B cell (primary cell): ENCODE measurements at regions not wholly inside any gene's neighbourhood (a gene's known extent, or its start where the extent isn't known, plus 50 kb on each side); places are given as distances from the start of the nearest gene placed in this dataset.

ENCODE experiments used
- ATAC-seq: fragments of 200-7000 bp; cut with Tn5 transposase; one replicate; pipeline ENCODE4 v1.10.0; 2021; ENCODE audit warnings: low read depth, mild to moderate bottlenecking, moderate number of reproducible peaks, moderate library complexity
- CTCF ChIA-PET: fragments of 350-600 bp; sonication (Branson Sonifier 250); formaldehyde crosslinking; loops from one replicate; lab custom pipeline; 2021; ENCODE audit warnings: antibody characterized with exemption, inconsistent platforms; lab: Charles Lee
- POLR2A ChIA-PET: fragments of 350-600 bp; sonication (Branson Sonifier 250); formaldehyde crosslinking; loops from one replicate; lab custom pipeline; 2021; ENCODE audit warnings: antibody characterized with exemption; lab: Charles Lee
- DNase-seq: peaks from one replicate; pipeline ENCODE4 v3.0.0; 2013
- H2AFZ ChIP-seq: 2 replicates; pipeline ENCODE4 v1.6.1; 2012; ENCODE audit warnings: mild to moderate bottlenecking, low read depth, low read length; ENCODE audit not compliant: insufficient read depth, poor library complexity, severe bottlenecking
- H3K27ac ChIP-seq, 2 donors: 1 replicate in 1 of 2; 2 replicates in 1 of 2; pipeline ENCODE4 v1.5.1; 2012 to 2013; ENCODE audit warnings: low read length in 2 of 2, mild to moderate bottlenecking in 2 of 2, moderate library complexity in 1 of 2
- H3K27me3 ChIP-seq, 4 experiments: fragments of 200-600 bp in 1 of 4; sonication (generic) in 1 of 4; replicated peaks in 1 of 4; 1 replicate in 2 of 4; 2 replicates in 2 of 4; pipeline versions ENCODE4 v1.6.1 to v1.7.0; 2013 to 2016; ENCODE audit warnings: low read length in 3 of 4, mild to moderate bottlenecking in 2 of 4, mixed read lengths in 1 of 4, moderate library complexity in 1 of 4; ENCODE audit not compliant: insufficient read depth in 4 of 4, control insufficient read depth in 3 of 4; ENCODE audit errors: control extremely low read depth in 1 of 4
- H3K36me3 ChIP-seq, 2 experiments: replicated peaks in 1 of 2; 1 replicate in 1 of 2; 2 replicates in 1 of 2; pipeline versions ENCODE4 v1.6.1 to v1.7.1; 2013; ENCODE audit warnings: low read length in 1 of 2; ENCODE audit not compliant: insufficient read depth in 2 of 2, control insufficient read depth in 1 of 2; ENCODE audit errors: control extremely low read depth in 1 of 2, extremely low read depth in 1 of 2
- H3K4me1 ChIP-seq, 2 donors: fragments of 200-600 bp in 1 of 2; sonication (generic) in 1 of 2; 1 replicate in 1 of 2; 2 replicates in 1 of 2; pipeline versions ENCODE4 v1.5.1 to v1.6.1; 2013 to 2017; ENCODE audit warnings: low read length in 2 of 2; ENCODE audit not compliant: control insufficient read depth in 2 of 2, insufficient read depth in 2 of 2
- H3K4me2 ChIP-seq: replicated peaks from 2 replicates; pipeline ENCODE3; 2012; ENCODE audit warnings: mild to moderate bottlenecking, low read depth, low read length; ENCODE audit not compliant: poor library complexity, severe bottlenecking
- H3K4me3 ChIP-seq, 5 experiments: fragments of 200-600 bp in 1 of 5; sonication (generic) in 1 of 5; 1 replicate in 3 of 5; 2 replicates in 2 of 5; pipeline versions ENCODE4 v1.5.1 to v1.7.0; 2011 to 2016; ENCODE audit warnings: low read length in 4 of 5, mild to moderate bottlenecking in 4 of 5, low read depth in 2 of 5, control low read depth in 1 of 5, moderate library complexity in 1 of 5; ENCODE audit not compliant: insufficient read depth in 1 of 5; ENCODE audit errors: control extremely low read depth in 1 of 5, extremely low read depth in 1 of 5
- H3K79me2 ChIP-seq: fragments of 200-600 bp; sonication (generic); one replicate; pipeline ENCODE4 v1.6.0; 2016; ENCODE audit warnings: low read length; ENCODE audit not compliant: control insufficient read depth, insufficient read depth
- H3K9ac ChIP-seq: fragments of 200-600 bp; sonication (generic); 2 replicates; pipeline ENCODE4 v1.6.1; 2017; ENCODE audit warnings: mild to moderate bottlenecking, low read length, moderate library complexity
- H3K9me3 ChIP-seq, 3 donors: one replicate each; pipeline versions ENCODE4 v1.6.1 to v1.7.1; 2013; ENCODE audit warnings: low read length in 2 of 3; ENCODE audit not compliant: control insufficient read depth in 2 of 3, insufficient read depth in 1 of 3; ENCODE audit errors: control extremely low read depth in 1 of 3
- H4K20me1 ChIP-seq: 2 replicates; pipeline ENCODE4 v1.6.0; 2012; ENCODE audit warnings: mild to moderate bottlenecking, low read length; ENCODE audit not compliant: insufficient read depth, control insufficient read depth, poor library complexity, severe bottlenecking
- H3K27ac Mint-ChIP-seq: one replicate; pipeline ENCODE4 v1.8.0; 2021; ENCODE audit warnings: mixed read lengths
- H3K27me3 Mint-ChIP-seq: one replicate; pipeline ENCODE4 v1.8.0; 2021; ENCODE audit warnings: mixed read lengths
- H3K4me1 Mint-ChIP-seq: one replicate; pipeline ENCODE4 v1.8.0; 2021; ENCODE audit warnings: mixed read lengths
- H3K4me3 Mint-ChIP-seq: one replicate; pipeline ENCODE4 v1.8.0; 2021; ENCODE audit warnings: mixed read lengths
- H3K9me3 Mint-ChIP-seq: one replicate; pipeline ENCODE4 v1.8.0; 2022; ENCODE audit warnings: mixed read lengths; ENCODE audit not compliant: insufficient read depth
- EZH2 ChIP-seq: IDR thresholded peaks from 2 replicates; pipeline ENCODE4 v1.6.1; 2012; ENCODE audit warnings: borderline replicate concordance, low read depth, mild to moderate bottlenecking, moderate library complexity, low read length; ENCODE audit not compliant: insufficient read depth, poor library complexity, severe bottlenecking
- WGBS: methylation state at CpG from one replicate; pipeline ENCODE4 v1.1.5; 2013; ENCODE audit warnings: missing lambda C conversion rate; ENCODE audit not compliant: insufficient coverage; 5-methylcytosine and 5-hydroxymethylcytosine counted together
- intact Hi-C: fragments of 100-400 bp; cut with micrococcal nuclease; formaldehyde crosslinking; loops from one replicate; pipeline ENCODE4 v1.10.0; 2022
- TF ChIP-seq, protein P1 (sequence below): fragments of 200-600 bp; IDR thresholded peaks from one replicate; pipeline ENCODE4 v1.8.0; 2022; ENCODE audit warnings: antibody characterized with exemption, mild to moderate bottlenecking

DNA sequence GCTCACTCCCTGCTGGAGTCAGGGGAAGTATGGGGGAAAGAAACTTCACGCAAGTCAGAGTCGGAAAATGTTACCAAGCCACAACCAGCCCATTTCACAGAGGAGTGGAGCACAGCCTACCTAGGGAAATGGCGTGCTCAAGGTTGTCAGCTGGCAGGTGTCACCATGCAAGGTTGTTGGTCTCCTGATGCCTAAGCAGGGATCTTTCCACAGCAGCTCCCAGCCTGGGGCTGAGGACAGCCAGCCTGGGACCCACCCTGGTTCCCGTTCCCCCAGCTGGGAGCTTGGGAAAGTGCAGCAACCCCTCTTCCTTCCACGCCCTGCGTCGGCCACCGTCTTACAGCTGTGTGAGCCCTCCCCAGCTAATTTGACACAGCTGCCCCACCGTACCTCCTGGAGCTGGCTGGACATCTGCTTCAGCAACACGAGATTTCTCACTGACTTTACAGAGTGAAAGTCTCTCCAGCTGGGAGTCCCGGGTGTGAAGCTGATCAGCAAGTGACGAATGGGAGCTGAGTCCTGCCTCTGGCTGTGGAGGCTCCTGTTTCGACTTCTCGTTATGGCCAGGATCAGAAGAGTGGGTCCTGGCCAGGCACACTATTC lies 224.6 kb upstream of the RAB4A start:
- Histone ChIP-seq H3K36me3 (no peaks in the 10 kb centered on the region), H3K27me3 (peaks cover 0 to 9% (median 1%) of the 10 kb centered on the region in 4 experiments), H3K27ac (no peak overlapping the region), H3K4me3 (no peak overlapping the region), H3K4me1 (no peaks in the 10 kb centered on the region), H2AFZ (no peak overlapping the region), H3K9me3 (peaks cover 0 to 3% (median 0%) of the 10 kb centered on the region in 3 donors), H3K79me2 (no peaks in the 10 kb centered on the region), H3K4me2 (no peak overlapping the region), H4K20me1 (no peaks in the 10 kb centered on the region), H3K9ac (no peak overlapping the region)
- ATAC-seq (no peak), DNase-seq (no peak)
- intact Hi-C loops, result no loop called here
- ChIA-PET POLR2A (no interaction called here), CTCF (no interaction called here)
- H3K27me3 Mint-ChIP-seq, result peaks cover 62% of the 10 kb centered on the region
- no peaks in the 10 kb centered on the region for H3K9me3 Mint-ChIP-seq
- no peaks in the 10 kb centered on the region for H3K4me1 Mint-ChIP-seq
- no peak for TF ChIP-seq EZH2
- TF ChIP-seq, protein P1, sequence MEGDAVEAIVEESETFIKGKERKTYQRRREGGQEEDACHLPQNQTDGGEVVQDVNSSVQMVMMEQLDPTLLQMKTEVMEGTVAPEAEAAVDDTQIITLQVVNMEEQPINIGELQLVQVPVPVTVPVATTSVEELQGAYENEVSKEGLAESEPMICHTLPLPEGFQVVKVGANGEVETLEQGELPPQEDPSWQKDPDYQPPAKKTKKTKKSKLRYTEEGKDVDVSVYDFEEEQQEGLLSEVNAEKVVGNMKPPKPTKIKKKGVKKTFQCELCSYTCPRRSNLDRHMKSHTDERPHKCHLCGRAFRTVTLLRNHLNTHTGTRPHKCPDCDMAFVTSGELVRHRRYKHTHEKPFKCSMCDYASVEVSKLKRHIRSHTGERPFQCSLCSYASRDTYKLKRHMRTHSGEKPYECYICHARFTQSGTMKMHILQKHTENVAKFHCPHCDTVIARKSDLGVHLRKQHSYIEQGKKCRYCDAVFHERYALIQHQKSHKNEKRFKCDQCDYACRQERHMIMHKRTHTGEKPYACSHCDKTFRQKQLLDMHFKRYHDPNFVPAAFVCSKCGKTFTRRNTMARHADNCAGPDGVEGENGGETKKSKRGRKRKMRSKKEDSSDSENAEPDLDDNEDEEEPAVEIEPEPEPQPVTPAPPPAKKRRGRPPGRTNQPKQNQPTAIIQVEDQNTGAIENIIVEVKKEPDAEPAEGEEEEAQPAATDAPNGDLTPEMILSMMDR, result no peak
- WGBS, result 99% methylated on average over 12 of the region's 14 CpGs
- no peak overlapping the region for H3K4me3 Mint-ChIP-seq
- H3K27ac Mint-ChIP-seq, result no peak overlapping the region

DNA sequence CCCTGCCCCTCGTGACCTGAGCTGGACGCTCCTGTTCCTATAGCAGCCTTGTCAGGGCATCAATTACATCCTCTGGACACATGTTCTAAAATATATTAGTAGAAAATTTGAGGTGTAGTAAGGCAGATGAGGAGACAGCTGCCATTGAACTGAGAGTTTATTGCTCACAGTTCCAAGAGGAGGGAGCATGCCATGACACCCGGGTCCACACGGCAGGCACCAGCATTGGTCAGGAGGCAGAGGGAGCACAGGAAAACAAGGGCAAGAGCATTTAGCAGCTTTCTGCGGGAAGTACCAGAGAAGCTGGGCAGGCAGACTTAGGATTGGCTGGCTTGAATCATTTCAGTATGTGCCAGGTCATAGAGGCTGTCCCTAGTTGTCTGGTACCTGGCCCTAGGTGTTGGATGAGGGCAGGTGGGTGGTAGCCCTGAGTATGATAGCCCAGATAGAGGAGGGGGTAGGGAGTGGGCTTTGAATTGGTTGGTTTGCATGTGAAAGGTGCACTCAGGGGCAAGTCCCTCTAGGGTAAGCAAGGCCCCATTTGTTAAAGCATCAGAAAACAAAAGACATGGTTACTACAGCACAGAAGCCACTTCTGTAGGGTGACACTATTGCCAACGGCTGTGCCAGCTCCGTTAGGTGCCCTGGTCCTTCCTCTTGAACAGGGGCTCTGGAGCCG lies 223.6 kb upstream of the RAB4A start:
- ChIA-PET CTCF (no interaction called here), POLR2A (no interaction called here)
- Histone ChIP-seq H2AFZ (no peak overlapping the region), H3K4me3 (no peak overlapping the region), H3K27me3 (peaks cover 0 to 9% (median 1%) of the 10 kb centered on the region in 4 experiments), H4K20me1 (no peaks in the 10 kb centered on the region), H3K9ac (no peak overlapping the region), H3K4me2 (no peak overlapping the region), H3K4me1 (no peaks in the 10 kb centered on the region), H3K36me3 (no peaks in the 10 kb centered on the region), H3K27ac (no peak overlapping the region), H3K9me3 (peaks cover 0 to 3% (median 0%) of the 10 kb centered on the region in 3 donors), H3K79me2 (no peaks in the 10 kb centered on the region)
- H3K4me3 Mint-ChIP-seq, result no peak overlapping the region
- no peaks in the 10 kb centered on the region for H3K4me1 Mint-ChIP-seq
- intact Hi-C loops, result no loop called here
- no peak for DNase-seq
- no peak overlapping the region for H3K27ac Mint-ChIP-seq
- 96% methylated on average over 6 of the region's 8 CpGs for WGBS
- peaks cover 63% of the 10 kb centered on the region for H3K27me3 Mint-ChIP-seq
- TF ChIP-seq, protein P1, result no peak
- H3K9me3 Mint-ChIP-seq, result no peaks in the 10 kb centered on the region
- no peak for ATAC-seq
